H9 (cell line): ENCODE measurements at regions not wholly inside any gene's neighbourhood (a gene's known extent, or its start where the extent isn't known, plus 50 kb on each side); places are given as distances from the start of the nearest gene placed in this dataset.

Experiments used
- DNase-seq: peaks from one replicate; pipeline ENCODE4 v3.0.0-alpha.2; 2017
- H2AFZ ChIP-seq: one replicate; pipeline ENCODE4 v1.6.1; 2013; ENCODE audit warnings: mild to moderate bottlenecking, low read length, control low read depth, moderate library complexity
- H2AK5ac ChIP-seq: 2 replicates; pipeline ENCODE4 v1.6.1; 2013; ENCODE audit warnings: low read length, control low read depth, mixed read lengths; ENCODE audit not compliant: insufficient read length
- H2BK120ac ChIP-seq: one replicate; pipeline ENCODE4 v1.6.1; 2013; ENCODE audit warnings: low read depth, mild to moderate bottlenecking, low read length, control low read depth, inconsistent platforms; ENCODE audit not compliant: poor library complexity, severe bottlenecking
- H2BK12ac ChIP-seq: 2 replicates; pipeline ENCODE4 v1.6.1; 2013; ENCODE audit warnings: low read length, control low read depth, mixed read lengths, low read depth; ENCODE audit not compliant: insufficient read length
- H2BK15ac ChIP-seq: 2 replicates; pipeline ENCODE4 v1.6.1; 2013; ENCODE audit warnings: low read depth, low read length, control low read depth
- H2BK20ac ChIP-seq: one replicate; pipeline ENCODE4 v1.6.1; 2013; ENCODE audit warnings: low read depth, mild to moderate bottlenecking, low read length, control low read depth, inconsistent platforms; ENCODE audit not compliant: poor library complexity, severe bottlenecking
- H2BK5ac ChIP-seq: 2 replicates; pipeline ENCODE4 v1.6.1; 2013; ENCODE audit warnings: low read length, control low read depth, mixed read lengths; ENCODE audit not compliant: insufficient read length
- H3K14ac ChIP-seq: 2 replicates; pipeline ENCODE4 v1.6.1; 2013; ENCODE audit warnings: low read length, control low read depth; ENCODE audit not compliant: insufficient read depth
- H3K18ac ChIP-seq: 2 replicates; pipeline ENCODE4 v1.6.1; 2013; ENCODE audit warnings: low read depth, mild to moderate bottlenecking, mixed read lengths, low read length, control low read depth; ENCODE audit not compliant: insufficient read length
- H3K23ac ChIP-seq: 2 replicates; pipeline ENCODE4 v1.6.1; 2013; ENCODE audit warnings: low read length, control low read depth, mixed read lengths, low read depth; ENCODE audit not compliant: insufficient read length
- H3K23me2 ChIP-seq: 2 replicates; pipeline ENCODE4 v1.6.1; 2013; ENCODE audit warnings: low read depth, mild to moderate bottlenecking, mixed read lengths, low read length, control low read depth; ENCODE audit not compliant: insufficient read length, poor library complexity, severe bottlenecking
- H3K27ac ChIP-seq: 2 replicates; pipeline ENCODE4 v1.5.1; 2013; ENCODE audit warnings: low read length, control low read depth, mixed read lengths, low read depth; ENCODE audit not compliant: insufficient read length
- H3K27me3 ChIP-seq: 2 replicates; pipeline ENCODE4 v1.6.1; 2013; ENCODE audit warnings: low read length, control low read depth, inconsistent platforms; ENCODE audit not compliant: insufficient read depth
- H3K4ac ChIP-seq: 2 replicates; pipeline ENCODE4 v1.6.1; 2013; ENCODE audit warnings: low read depth, mild to moderate bottlenecking, control low read depth, inconsistent platforms, low read length, moderate library complexity
- H3K4me1 ChIP-seq: 2 replicates; pipeline ENCODE4 v1.6.1; 2013; ENCODE audit warnings: low read length, control low read depth, inconsistent platforms; ENCODE audit not compliant: insufficient read depth
- H3K4me2 ChIP-seq: 2 replicates; pipeline ENCODE4 v1.6.1; 2013; ENCODE audit warnings: low read length, control low read depth, mixed read lengths; ENCODE audit not compliant: insufficient read length, insufficient read depth
- H3K56ac ChIP-seq: 2 replicates; pipeline ENCODE4 v1.6.1; 2013; ENCODE audit warnings: low read depth, mild to moderate bottlenecking, mixed read lengths, low read length, control low read depth; ENCODE audit not compliant: insufficient read length
- H3K79me1 ChIP-seq: 2 replicates; pipeline ENCODE4 v1.6.1; 2013; ENCODE audit warnings: low read depth, mild to moderate bottlenecking, moderate library complexity, low read length, control low read depth, inconsistent platforms; ENCODE audit not compliant: insufficient read depth, poor library complexity, severe bottlenecking
- H3K79me2 ChIP-seq: 2 replicates; pipeline ENCODE4 v1.6.1; 2013; ENCODE audit warnings: low read length, control low read depth, inconsistent platforms; ENCODE audit not compliant: insufficient read depth
- H3K9ac ChIP-seq: 2 replicates; pipeline ENCODE4 v1.6.1; 2013; ENCODE audit warnings: low read length, control low read depth, mixed read lengths; ENCODE audit not compliant: insufficient read length; ENCODE audit errors: extremely low read depth
- H3K9me3 ChIP-seq: one replicate; pipeline ENCODE4 v1.6.1; 2013; ENCODE audit warnings: low read depth, low read length, inconsistent platforms; ENCODE audit not compliant: control insufficient read depth
- H3T11ph ChIP-seq: one replicate; pipeline ENCODE4 v1.6.1; 2013; ENCODE audit warnings: mild to moderate bottlenecking, low read length, control low read depth, inconsistent platforms
- H4K20me1 ChIP-seq: one replicate; pipeline ENCODE4 v1.6.1; 2013; ENCODE audit not compliant: control insufficient read depth, insufficient read length, insufficient read depth
- H4K5ac ChIP-seq: 2 replicates; pipeline ENCODE4 v1.6.1; 2013; ENCODE audit warnings: low read depth, mild to moderate bottlenecking, mixed read lengths, low read length, control low read depth; ENCODE audit not compliant: insufficient read length
- H4K8ac ChIP-seq: replicated peaks from 2 replicates; pipeline ENCODE4 v1.6.1; 2013; ENCODE audit warnings: low read length, control low read depth, mixed read lengths, low read depth; ENCODE audit not compliant: insufficient read length
- H4K91ac ChIP-seq: 2 replicates; pipeline ENCODE4 v1.6.1; 2013; ENCODE audit warnings: low read depth, mild to moderate bottlenecking, moderate library complexity, mixed read lengths, low read length, control low read depth; ENCODE audit not compliant: insufficient read length
- H3K27ac Mint-ChIP-seq, 3 experiments: 2 replicates in 2 of 3; 3 replicates in 1 of 3; pipeline ENCODE4 v1.8.0; 2020 to 2021; ENCODE audit warnings: mixed read lengths in 3 of 3, mild to moderate bottlenecking in 1 of 3, moderate library complexity in 1 of 3
- H3K27me3 Mint-ChIP-seq: 2 replicates; pipeline ENCODE4 v1.8.0; 2021; ENCODE audit warnings: low read depth, mild to moderate bottlenecking, moderate library complexity, mixed read lengths
- H3K36me3 Mint-ChIP-seq, 3 experiments: 2 replicates in 2 of 3; 3 replicates in 1 of 3; pipeline ENCODE4 v1.8.0; 2020 to 2021; ENCODE audit warnings: low read depth in 3 of 3, mixed read lengths in 3 of 3; ENCODE audit not compliant: insufficient read depth in 1 of 3
- H3K4me1 Mint-ChIP-seq, 2 experiments: 2 replicates each; pipeline ENCODE4 v1.8.0; 2020; ENCODE audit warnings: mixed read lengths in 2 of 2
- H3K4me3 Mint-ChIP-seq, 2 experiments: 2 replicates in 1 of 2; 3 replicates in 1 of 2; pipeline ENCODE4 v1.8.0; 2020 to 2021; ENCODE audit warnings: mild to moderate bottlenecking in 2 of 2, mixed read lengths in 2 of 2, moderate library complexity in 1 of 2
- H3K9me3 Mint-ChIP-seq, 2 experiments: 2 replicates in 1 of 2; 3 replicates in 1 of 2; pipeline ENCODE4 v1.8.0; 2020; ENCODE audit warnings: mild to moderate bottlenecking in 2 of 2, mixed read lengths in 2 of 2, moderate library complexity in 1 of 2
- CTCF ChIP-seq: fragments of 200-600 bp; sonication (generic); conservative IDR thresholded peaks from 3 replicates; pipeline ENCODE4 v1.8.0; 2021; ENCODE audit warnings: antibody characterized with exemption, mild to moderate bottlenecking
- WGBS: extraction: QIAGEN DNeasy Blood & Tissue Kit; methylation state at CpG from one replicate; pipeline ENCODE4 v1.1.7; 2013; ENCODE audit warnings: missing lambda C conversion rate, low lambda C conversion rate, mixed read lengths; ENCODE audit not compliant: insufficient read length; ENCODE audit errors: extremely low coverage; 5-methylcytosine and 5-hydroxymethylcytosine counted together

GRCh38 chr18:46290440-46291020 is 186.3 kb downstream of the HAUS1 start:
- Histone ChIP-seq H3K27ac (no peak overlapping the region), H3K18ac (no peak overlapping the region), H3T11ph (no peak overlapping the region), H3K79me1 (no peaks in the 10 kb centered on the region), H4K8ac (no peak overlapping the region), H2BK12ac (no peak overlapping the region), H3K23me2 (no peaks in the 10 kb centered on the region), H3K9ac (no peak overlapping the region), H2BK20ac (no peak overlapping the region), H3K14ac (no peak overlapping the region), H2BK120ac (no peak overlapping the region), H3K4me2 (no peak overlapping the region), H3K56ac (no peak overlapping the region), H2BK15ac (no peak overlapping the region), H3K4ac (no peak overlapping the region), H3K79me2 (no peaks in the 10 kb centered on the region), H4K91ac (no peak overlapping the region), H4K5ac (no peak overlapping the region), H4K20me1 (no peaks in the 10 kb centered on the region), H2AFZ (no peak overlapping the region), H3K9me3 (no peaks in the 10 kb centered on the region), H2AK5ac (no peak overlapping the region), H3K27me3 (no peaks in the 10 kb centered on the region), H3K4me1 (peaks cover 7% of the 10 kb centered on the region), H3K23ac (no peak overlapping the region), H2BK5ac (no peak overlapping the region)
- WGBS: no CpG with 5 or more reads among the region's 9 CpGs
- no peaks in the 10 kb centered on the region for H3K36me3 Mint-ChIP-seq
- H3K27me3 Mint-ChIP-seq: no peaks in the 10 kb centered on the region
- no peak overlapping the region; a peak in 1 of 7 replicates for H3K27ac Mint-ChIP-seq
- peaks cover 9 to 25% of the 10 kb centered on the region in 2 experiments for H3K4me1 Mint-ChIP-seq
- TF ChIP-seq CTCF: no peak
- no peaks in the 10 kb centered on the region for H3K9me3 Mint-ChIP-seq
- peak; percentile 14 for DNase-seq
- H3K4me3 Mint-ChIP-seq: no peak overlapping the region
